ENCODE measurements at regions not wholly inside any gene's neighbourhood (a gene's known extent, or its start where the extent isn't known, plus 50 kb on each side); places are given as distances from the start of the nearest gene placed in this dataset.

GRCh38 chr5:98599016-98599415, 174.4 kb upstream of the RGMB start:
- intact Hi-C loops (cut with micrococcal nuclease) = no loop called here
- ATAC-seq (ENCODE audit: low read depth) (no peak), DNase-seq (no peak)
- H3K36me3 Mint-ChIP-seq (ENCODE audit: low read depth) = no peaks in the 10 kb centered on the region
- TF ChIP-seq, protein P1, sequence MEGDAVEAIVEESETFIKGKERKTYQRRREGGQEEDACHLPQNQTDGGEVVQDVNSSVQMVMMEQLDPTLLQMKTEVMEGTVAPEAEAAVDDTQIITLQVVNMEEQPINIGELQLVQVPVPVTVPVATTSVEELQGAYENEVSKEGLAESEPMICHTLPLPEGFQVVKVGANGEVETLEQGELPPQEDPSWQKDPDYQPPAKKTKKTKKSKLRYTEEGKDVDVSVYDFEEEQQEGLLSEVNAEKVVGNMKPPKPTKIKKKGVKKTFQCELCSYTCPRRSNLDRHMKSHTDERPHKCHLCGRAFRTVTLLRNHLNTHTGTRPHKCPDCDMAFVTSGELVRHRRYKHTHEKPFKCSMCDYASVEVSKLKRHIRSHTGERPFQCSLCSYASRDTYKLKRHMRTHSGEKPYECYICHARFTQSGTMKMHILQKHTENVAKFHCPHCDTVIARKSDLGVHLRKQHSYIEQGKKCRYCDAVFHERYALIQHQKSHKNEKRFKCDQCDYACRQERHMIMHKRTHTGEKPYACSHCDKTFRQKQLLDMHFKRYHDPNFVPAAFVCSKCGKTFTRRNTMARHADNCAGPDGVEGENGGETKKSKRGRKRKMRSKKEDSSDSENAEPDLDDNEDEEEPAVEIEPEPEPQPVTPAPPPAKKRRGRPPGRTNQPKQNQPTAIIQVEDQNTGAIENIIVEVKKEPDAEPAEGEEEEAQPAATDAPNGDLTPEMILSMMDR (IDR thresholded peaks at IDR 0.05) = no peak
- ChIA-PET CTCF (no interaction called here), POLR2A (no interaction called here)
- H3K4me3 Mint-ChIP-seq = no peak overlapping the region
- H3K4me1 Mint-ChIP-seq = no peaks in the 10 kb centered on the region
- H3K27ac Mint-ChIP-seq = no peak overlapping the region
- peaks cover 13% of the 10 kb centered on the region for H3K9me3 Mint-ChIP-seq
- H3K27me3 Mint-ChIP-seq = no peaks in the 10 kb centered on the region

DNA sequence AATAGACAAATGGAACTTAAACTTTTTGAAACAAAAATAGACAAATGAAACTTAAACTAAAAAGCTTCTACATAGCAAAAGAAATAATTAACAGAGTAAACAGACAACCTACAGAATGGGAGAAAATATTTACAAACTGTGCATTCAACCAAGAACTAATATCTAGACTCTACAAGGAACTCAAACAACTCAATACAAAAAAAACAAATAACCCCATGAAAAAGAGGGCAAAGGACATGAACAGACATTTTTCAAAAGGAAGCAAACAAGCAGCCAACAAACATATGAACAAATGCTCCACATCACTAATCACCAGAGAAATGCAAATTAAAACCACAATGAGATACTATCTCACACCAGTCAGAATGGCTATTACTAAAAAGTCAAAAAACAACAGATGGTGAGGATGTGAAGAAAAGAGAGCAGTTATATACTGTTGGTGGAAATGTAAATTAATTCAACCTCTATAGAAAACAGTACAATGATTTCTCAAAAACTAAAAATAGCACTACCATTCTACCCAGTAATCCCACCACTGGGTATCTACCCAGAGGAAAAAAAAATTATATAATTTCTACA, 170.8 kb upstream of the RGMB start:
- TF ChIP-seq, protein P1 (IDR thresholded peaks at IDR 0.05) = no peak
- Mint-ChIP-seq H3K9me3 (peaks cover 11% of the 10 kb centered on the region), H3K4me1 (no peaks in the 10 kb centered on the region), H3K27me3 (no peaks in the 10 kb centered on the region), H3K4me3 (no peak overlapping the region), H3K27ac (no peak overlapping the region), H3K36me3 (ENCODE audit: low read depth) (no peaks in the 10 kb centered on the region)
- no peak for ATAC-seq (ENCODE audit: low read depth)
- DNase-seq = no peak
- intact Hi-C loops (cut with micrococcal nuclease) = no loop called here
- ChIA-PET CTCF (no interaction called here), POLR2A (no interaction called here)

- DNase-seq (no peak), ATAC-seq (ENCODE audit: low read depth) (no peak)
- H3K36me3 Mint-ChIP-seq (ENCODE audit: low read depth) = no peaks in the 10 kb centered on the region
- H3K4me1 Mint-ChIP-seq = no peaks in the 10 kb centered on the region
- ChIA-PET POLR2A (no interaction called here), CTCF (no interaction called here)
- no peaks in the 10 kb centered on the region for H3K27me3 Mint-ChIP-seq
- H3K9me3 Mint-ChIP-seq = peaks cover 9% of the 10 kb centered on the region
- TF ChIP-seq, protein P1 (IDR thresholded peaks at IDR 0.05) = no peak
- no peak overlapping the region for H3K27ac Mint-ChIP-seq
- intact Hi-C loops (cut with micrococcal nuclease) = no loop called here
- no peak overlapping the region for H3K4me3 Mint-ChIP-seq
Observed at GRCh38 chr5:98603456-98603855, 170.0 kb upstream of the RGMB start.

DNA sequence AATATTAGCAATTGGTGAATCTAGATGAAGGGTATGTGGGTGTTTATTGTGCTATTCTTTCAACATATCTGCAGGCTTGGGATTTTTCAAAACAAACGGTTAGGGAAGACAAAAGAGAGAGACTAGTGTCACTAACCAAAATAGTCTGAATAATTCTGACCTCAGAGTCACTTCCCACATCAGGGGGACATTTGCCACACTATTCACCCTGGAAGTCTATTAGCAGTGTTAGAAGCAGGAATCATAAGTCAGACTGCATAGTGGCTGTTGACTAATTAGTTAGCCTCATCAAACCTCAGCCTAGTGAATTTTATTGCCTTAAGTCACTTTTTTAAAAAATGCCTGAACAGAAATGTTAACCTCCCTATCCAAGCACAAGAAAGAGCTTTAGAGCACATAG, 169.2 kb upstream of the RGMB start:
- DNase-seq = no peak
- TF ChIP-seq, protein P1 (IDR thresholded peaks at IDR 0.05) = no peak
- H3K9me3 Mint-ChIP-seq = peaks cover 8% of the 10 kb centered on the region
- H3K4me1 Mint-ChIP-seq = no peaks in the 10 kb centered on the region
- ATAC-seq (ENCODE audit: low read depth) = no peak
- ChIA-PET CTCF (no interaction called here), POLR2A (no interaction called here)
- no peak overlapping the region for H3K27ac Mint-ChIP-seq
- no peaks in the 10 kb centered on the region for H3K36me3 Mint-ChIP-seq (ENCODE audit: low read depth)
- no peaks in the 10 kb centered on the region for H3K27me3 Mint-ChIP-seq
- no peak overlapping the region for H3K4me3 Mint-ChIP-seq
- intact Hi-C loops (cut with micrococcal nuclease) = no loop called here

- Mint-ChIP-seq H3K27ac (no peak overlapping the region), H3K27me3 (no peaks in the 10 kb centered on the region), H3K4me1 (no peaks in the 10 kb centered on the region), H3K4me3 (no peak overlapping the region), H3K9me3 (peaks cover 7% of the 10 kb centered on the region), H3K36me3 (ENCODE audit: low read depth) (no peaks in the 10 kb centered on the region)
- no peak for ATAC-seq (ENCODE audit: low read depth)
- intact Hi-C loops (cut with micrococcal nuclease) = no loop called here
- POLR2A ChIA-PET = no interaction called here
- CTCF ChIA-PET = no interaction called here
- TF ChIP-seq, protein P1 (IDR thresholded peaks at IDR 0.05) = no peak
- no peak for DNase-seq
Observed at GRCh38 chr5:98604721-98605425, 168.6 kb upstream of the RGMB start.

Data from activated B cell treated with CpG ODN at 0.5 μM for 24 hours (primary cell).